ENCODE measurements at regions not wholly inside any gene's neighbourhood (a gene's known extent, or its start where the extent isn't known, plus 50 kb on each side); places are given as distances from the start of the nearest gene placed in this dataset.
"Not testable (repeated sequence)": the region's sequence is repeated elsewhere in the genome, so short reads cannot be mapped to it uniquely, and the experiment has no call there.

GRCh38 chr21:43286196-43286595 is 117.4 kb downstream of the CRYAA start:
- Histone ChIP-seq H3K27me3 (no peaks in the 10 kb centered on the region), H3K36me3 (no peaks in the 10 kb centered on the region), H3K4me3 (ENCODE audit: low read depth in 1 of 2, low read length in 1 of 2) (no peak overlapping the region), H3K9me3 (no peaks in the 10 kb centered on the region), H3K27ac (no peak overlapping the region), H3K4me1 (ENCODE audit: control insufficient read depth in 1 of 2, insufficient read depth in 1 of 2, low read depth in 1 of 2, low read length in 1 of 2) (no peaks in the 10 kb centered on the region)
- TF ChIP-seq CTCF (IDR thresholded peaks at IDR 0.05): no peak

- Histone ChIP-seq H3K36me3 (no peaks in the 10 kb centered on the region), H3K9me3 (no peaks in the 10 kb centered on the region), H3K27ac (no peak overlapping the region), H3K27me3 (no peaks in the 10 kb centered on the region), H3K4me3 (ENCODE audit: low read depth in 1 of 2, low read length in 1 of 2) (no peak overlapping the region), H3K4me1 (ENCODE audit: control insufficient read depth in 1 of 2, insufficient read depth in 1 of 2, low read depth in 1 of 2, low read length in 1 of 2) (no peaks in the 10 kb centered on the region)
- no peak for TF ChIP-seq CTCF (IDR thresholded peaks at IDR 0.05)
Measured at GRCh38 chr21:43284700-43285099, 115.9 kb downstream of the CRYAA start.

- peaks cover 1% of the 10 kb centered on the region for H3K27me3 ChIP-seq
- H3K36me3 ChIP-seq: no peaks in the 10 kb centered on the region
- H3K9me3 ChIP-seq: no peaks in the 10 kb centered on the region
- H3K4me3 ChIP-seq (ENCODE audit: low read depth in 1 of 2, low read length in 1 of 2): no peak overlapping the region
- TF ChIP-seq CTCF (IDR thresholded peaks at IDR 0.05): no peak
- no peak overlapping the region for H3K27ac ChIP-seq
- no peaks in the 10 kb centered on the region for H3K4me1 ChIP-seq (ENCODE audit: control insufficient read depth in 1 of 2, insufficient read depth in 1 of 2, low read depth in 1 of 2, low read length in 1 of 2)
Measured at GRCh38 chr21:43284238-43284637, 115.4 kb downstream of the CRYAA start.

- not testable (repeated sequence) for H3K36me3 ChIP-seq; H3K27me3 ChIP-seq; H3K9me3 ChIP-seq; H3K4me1 ChIP-seq (ENCODE audit: control insufficient read depth in 1 of 2, insufficient read depth in 1 of 2, low read depth in 1 of 2, low read length in 1 of 2); H3K27ac ChIP-seq; H3K4me3 ChIP-seq (ENCODE audit: low read depth in 1 of 2, low read length in 1 of 2)
Measured at GRCh38 chr21:43283925-43284221, 115.1 kb downstream of the CRYAA start.

- H3K36me3 ChIP-seq: no peaks in the 10 kb centered on the region
- H3K27me3 ChIP-seq: peaks cover 10% of the 10 kb centered on the region
- no peak overlapping the region for H3K4me3 ChIP-seq (ENCODE audit: low read depth in 1 of 2, low read length in 1 of 2)
- no peak for TF ChIP-seq CTCF (IDR thresholded peaks at IDR 0.05)
- H3K9me3 ChIP-seq: no peaks in the 10 kb centered on the region
- H3K27ac ChIP-seq: no peak overlapping the region
- H3K4me1 ChIP-seq (ENCODE audit: control insufficient read depth in 1 of 2, insufficient read depth in 1 of 2, low read depth in 1 of 2, low read length in 1 of 2): no peaks in the 10 kb centered on the region
Measured at GRCh38 chr21:43283136-43283924, 114.5 kb downstream of the CRYAA start.

- H3K4me1 ChIP-seq (ENCODE audit: control insufficient read depth in 1 of 2, insufficient read depth in 1 of 2, low read depth in 1 of 2, low read length in 1 of 2): no peaks in the 10 kb centered on the region
- no peak for TF ChIP-seq CTCF (IDR thresholded peaks at IDR 0.05)
- H3K4me3 ChIP-seq (ENCODE audit: low read depth in 1 of 2, low read length in 1 of 2): no peak overlapping the region
- peaks cover 18% of the 10 kb centered on the region for H3K27me3 ChIP-seq
- H3K36me3 ChIP-seq: no peaks in the 10 kb centered on the region
- no peaks in the 10 kb centered on the region for H3K9me3 ChIP-seq
- H3K27ac ChIP-seq: no peak overlapping the region
Measured at GRCh38 chr21:43282358-43283120, 113.7 kb downstream of the CRYAA start.

Data from neutrophil (primary cell).